NT2/D1 (cell line): ENCODE measurements at regions not wholly inside any gene's neighbourhood (a gene's known extent, or its start where the extent isn't known, plus 50 kb on each side); places are given as distances from the start of the nearest gene placed in this dataset.

Source experiments
- SUZ12 ChIP-seq: IDR thresholded peaks from 2 replicates; pipeline ENCODE4 v1.6.1; 2011; ENCODE audit not compliant: insufficient read length, insufficient read depth; ENCODE audit errors: extremely low read depth
- YY1 ChIP-seq: IDR thresholded peaks from 2 replicates; pipeline ENCODE4 v1.6.1; 2011; ENCODE audit not compliant: insufficient read length, insufficient read depth
- ZNF274 ChIP-seq: IDR thresholded peaks from 2 replicates; pipeline ENCODE4 v1.6.1; 2011; ENCODE audit warnings: mild to moderate bottlenecking, low read depth, low read length

GRCh38 chr2:144675331-144675730 lies 155.4 kb upstream of the ZEB2 start:
- TF ChIP-seq SUZ12 (no peak), YY1 (no peak), ZNF274 (no peak)
